ENCODE measurements at regions not wholly inside any gene's neighbourhood (a gene's known extent, or its start where the extent isn't known, plus 50 kb on each side); places are given as distances from the start of the nearest gene placed in this dataset.
A peak's percentile ranks its signal among the peaks of the same experiment; 100 is the strongest.

DNA sequence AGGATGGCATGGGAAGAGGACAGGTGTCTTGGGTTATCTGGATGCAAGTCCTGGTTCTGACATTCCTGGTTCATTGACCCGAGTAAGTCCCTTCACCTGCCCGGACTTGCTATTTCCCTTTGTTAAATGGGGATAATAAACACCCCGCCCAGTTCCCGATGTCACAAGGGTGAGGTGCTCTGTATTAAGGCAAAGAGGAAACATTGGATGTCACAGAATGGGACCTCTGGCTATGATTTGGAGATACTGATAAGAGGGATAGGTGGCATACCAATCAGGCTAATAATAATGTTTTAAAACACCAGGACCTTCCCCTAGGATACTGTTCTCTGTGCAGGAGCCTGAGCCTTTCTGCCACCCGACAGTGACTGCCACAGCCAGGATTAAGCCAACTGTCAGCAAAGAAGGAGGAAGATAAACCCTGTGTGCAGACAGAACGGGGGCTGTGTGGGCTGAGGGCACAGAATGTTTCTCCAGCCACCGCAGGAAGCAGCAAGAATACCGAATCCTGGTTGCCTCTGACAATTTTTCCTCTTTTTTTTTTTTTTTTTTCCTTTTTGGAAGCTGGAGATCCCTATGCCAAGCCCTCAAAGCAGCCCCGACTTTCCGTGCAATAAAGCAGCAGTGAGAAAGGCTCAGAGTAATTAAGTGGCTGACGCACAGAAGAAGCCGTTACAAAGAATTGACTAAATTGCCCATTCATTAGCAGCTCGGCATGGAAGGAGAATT is 336.6 kb downstream of the SMAD2 start:
- DNase-seq, result no peak

DNA sequence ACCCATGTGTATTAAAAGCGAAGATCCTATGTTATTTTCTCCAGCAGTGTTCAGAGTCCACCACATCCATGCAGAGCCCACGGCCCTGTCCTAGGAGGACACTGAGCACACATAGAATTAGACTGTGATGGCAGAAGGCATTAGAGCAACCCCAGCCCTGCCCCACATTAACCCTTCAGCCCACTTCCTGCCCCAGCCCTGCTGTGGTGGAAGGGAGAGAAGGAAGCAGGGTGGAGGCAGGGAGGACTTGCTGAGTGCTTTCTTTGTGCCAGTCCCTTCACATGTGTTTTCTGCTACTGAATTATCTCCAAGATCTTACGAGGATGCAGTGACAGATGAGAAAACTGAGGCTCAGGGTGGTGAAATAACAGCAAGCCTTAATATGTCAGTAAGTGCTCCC is 339.0 kb downstream of the SMAD2 start:
- no peak for DNase-seq

DNA sequence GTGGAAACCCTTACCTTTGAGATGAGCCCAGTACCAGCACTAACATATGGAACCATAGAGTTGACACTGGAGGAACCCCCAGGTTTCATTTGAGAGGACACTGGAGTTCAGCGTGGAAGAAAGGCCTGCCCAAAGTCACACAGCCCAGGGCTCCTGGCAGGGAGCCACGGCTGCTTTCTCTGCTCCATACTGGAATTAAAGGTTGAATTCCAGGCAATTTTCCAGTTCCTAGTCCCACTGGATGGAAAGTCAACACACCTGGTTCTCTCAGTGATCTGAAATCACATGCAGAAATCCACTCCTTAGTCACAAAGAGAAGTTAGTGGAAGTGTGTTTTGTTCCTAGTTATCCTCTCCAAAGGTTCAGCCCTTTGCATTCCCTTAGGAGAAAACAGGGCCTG is 336.1 kb upstream of the SKOR2 start:
- DNase-seq, result no peak

DNA sequence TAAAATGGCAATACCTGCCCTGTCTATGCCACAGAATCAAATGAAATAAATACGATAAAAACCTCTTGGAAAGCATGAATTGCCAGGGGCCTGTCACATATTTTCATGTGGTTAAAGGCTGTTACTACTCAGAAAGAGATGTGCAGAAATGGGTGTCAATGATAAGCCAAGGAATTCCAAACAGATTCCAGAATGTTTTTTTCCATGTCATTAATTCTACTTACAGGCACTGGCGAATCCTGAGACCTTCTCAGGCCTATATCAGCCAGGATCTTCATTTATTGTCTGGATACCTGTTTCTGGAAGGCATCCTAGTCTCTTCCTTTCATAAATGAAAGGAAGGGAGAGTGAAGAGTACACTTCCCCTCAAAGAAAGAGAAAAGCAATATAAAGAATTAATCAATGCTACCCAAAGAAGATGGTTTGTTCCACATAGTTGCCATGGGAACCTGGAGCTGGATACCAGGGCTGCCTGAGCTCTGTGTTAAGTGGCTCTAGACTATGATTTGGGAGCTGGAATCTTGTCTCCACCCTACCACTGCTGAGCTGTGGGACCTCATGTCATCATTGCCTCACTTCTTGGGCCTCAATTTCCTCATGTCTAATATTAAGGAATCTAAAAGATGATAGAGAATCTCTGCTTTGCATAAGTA is 335.1 kb upstream of the SKOR2 start:
- no peak for DNase-seq

- DNase-seq, result no peak
Observed at GRCh38 chr18:47585914-47586313, 334.5 kb upstream of the SKOR2 start.

GRCh38 chr18:47585136-47585535 is 333.7 kb upstream of the SKOR2 start:
- DNase-seq, result no peak

DNA sequence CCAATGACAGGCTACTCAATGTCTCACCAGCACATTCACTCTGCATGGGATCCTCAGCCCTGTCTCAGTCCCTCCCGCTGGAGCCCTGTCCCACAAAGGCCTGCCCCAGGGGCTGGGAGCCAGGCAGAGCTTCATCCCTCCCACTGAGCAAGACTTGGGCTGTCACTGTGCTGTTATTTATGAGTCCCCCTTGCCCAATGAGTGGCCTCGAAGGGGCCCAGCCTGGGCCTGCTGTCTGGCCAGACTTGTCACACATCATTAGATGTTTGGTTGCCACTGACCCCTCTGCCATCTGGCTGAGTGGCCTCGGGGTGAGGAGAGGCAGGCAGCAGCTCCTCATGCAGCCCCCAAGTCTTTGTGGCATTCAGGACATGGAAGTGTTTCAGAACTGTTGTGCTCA is 330.6 kb upstream of the SKOR2 start:
- DNase-seq, result no peak

- no peak for DNase-seq
Observed at GRCh38 chr18:47577520-47577919, 326.1 kb upstream of the SKOR2 start.

GRCh38 chr18:47574966-47575365 is 323.5 kb upstream of the SKOR2 start:
- DNase-seq, result no peak

DNA sequence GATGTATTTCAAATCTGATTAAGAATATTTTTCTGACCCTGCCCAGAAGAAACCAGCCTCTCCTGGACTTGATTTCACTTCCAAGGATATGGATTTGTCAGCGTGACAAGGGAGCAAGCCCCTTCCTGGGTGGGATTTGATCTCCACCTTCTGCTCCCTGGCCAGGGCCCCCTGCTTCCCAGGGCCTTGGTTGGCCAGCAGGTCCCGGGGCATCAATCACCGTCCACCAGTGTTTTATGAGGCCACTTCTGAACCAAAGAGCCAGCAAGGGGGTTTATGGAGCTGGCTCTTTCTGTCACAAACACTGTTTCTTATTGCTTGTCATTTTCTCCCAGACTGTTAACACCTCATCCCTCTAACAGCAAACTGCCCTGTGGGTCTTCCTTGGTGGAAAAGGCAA is 320.5 kb upstream of the SKOR2 start:
- no peak for DNase-seq

DNA sequence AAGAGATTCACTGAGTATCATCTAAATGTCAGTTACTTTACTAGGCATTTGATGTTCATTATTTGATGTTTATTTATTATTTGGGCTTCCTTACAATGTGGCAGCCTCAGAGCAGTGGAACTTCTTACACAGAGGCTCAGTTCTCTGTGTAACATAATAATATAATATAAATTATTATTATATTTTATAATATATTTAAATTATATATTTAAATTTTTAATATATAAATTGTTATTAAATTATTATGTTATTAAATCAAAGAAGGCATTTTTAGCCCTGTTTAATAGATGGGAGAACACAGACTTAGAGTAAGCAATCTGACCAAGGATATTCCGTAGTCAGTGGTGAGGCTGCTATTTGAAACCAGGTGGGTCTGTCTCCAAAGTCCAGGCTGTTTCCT is 315.3 kb upstream of the SKOR2 start:
- DNase-seq, result no peak

GRCh38 chr18:47560723-47561715 is 309.6 kb upstream of the SKOR2 start:
- DNase-seq, result peak; percentile 42

DNA sequence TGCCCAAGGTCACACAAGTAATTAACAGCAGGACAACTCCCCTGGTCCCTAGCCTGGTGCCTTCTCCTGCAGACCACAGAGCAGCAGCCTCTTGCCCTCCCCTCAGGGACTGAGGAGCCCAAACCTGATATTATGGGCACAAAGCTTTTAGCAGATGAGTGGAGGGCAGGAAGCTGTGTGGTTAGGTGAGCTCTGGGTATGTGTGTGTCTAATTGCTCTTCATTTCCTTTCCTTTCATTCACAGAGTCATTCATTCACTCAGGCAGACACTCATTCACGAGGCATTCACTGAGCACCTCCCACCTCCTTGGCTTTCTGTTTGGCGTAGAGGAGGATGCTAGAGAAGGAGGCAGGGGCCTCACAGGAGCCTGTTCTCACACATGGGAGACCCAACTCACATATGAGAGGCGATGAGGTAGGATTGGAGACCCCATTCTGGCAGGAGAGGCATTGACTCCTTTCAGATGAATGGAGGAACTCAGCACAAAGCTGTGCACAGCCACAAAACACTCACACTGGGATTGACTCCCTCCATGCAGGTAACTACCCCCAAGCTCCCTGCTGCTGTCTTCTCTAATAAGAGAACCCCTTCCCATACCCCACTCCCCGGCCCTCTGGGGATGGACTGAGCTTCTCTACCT is 306.8 kb upstream of the SKOR2 start:
- no peak for DNase-seq

- DNase-seq, result no peak
Observed at GRCh38 chr18:47557160-47557559, 305.7 kb upstream of the SKOR2 start.

GRCh38 chr18:47552783-47553182 is 301.3 kb upstream of the SKOR2 start:
- DNase-seq, result no peak

DNA sequence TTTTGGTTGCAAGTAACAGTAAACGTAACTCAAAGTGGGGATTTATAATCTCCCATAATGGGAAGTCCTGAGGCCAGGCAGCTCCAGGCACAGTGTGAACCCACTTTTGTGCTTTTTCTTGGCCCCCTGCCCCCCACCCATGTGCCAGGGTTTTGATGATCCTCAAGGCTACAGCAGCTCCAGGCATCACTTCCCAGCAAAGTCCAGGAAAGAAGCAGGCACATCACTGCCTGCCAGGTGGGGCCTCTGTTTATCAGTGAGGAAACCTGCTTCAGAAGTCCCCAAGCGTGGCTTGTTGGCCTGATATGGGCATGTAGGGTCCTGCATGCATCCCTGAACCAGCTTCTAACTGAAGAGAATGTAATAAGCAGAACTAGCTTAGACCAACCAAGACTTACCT is 299.2 kb upstream of the SKOR2 start:
- no peak for DNase-seq

DNA sequence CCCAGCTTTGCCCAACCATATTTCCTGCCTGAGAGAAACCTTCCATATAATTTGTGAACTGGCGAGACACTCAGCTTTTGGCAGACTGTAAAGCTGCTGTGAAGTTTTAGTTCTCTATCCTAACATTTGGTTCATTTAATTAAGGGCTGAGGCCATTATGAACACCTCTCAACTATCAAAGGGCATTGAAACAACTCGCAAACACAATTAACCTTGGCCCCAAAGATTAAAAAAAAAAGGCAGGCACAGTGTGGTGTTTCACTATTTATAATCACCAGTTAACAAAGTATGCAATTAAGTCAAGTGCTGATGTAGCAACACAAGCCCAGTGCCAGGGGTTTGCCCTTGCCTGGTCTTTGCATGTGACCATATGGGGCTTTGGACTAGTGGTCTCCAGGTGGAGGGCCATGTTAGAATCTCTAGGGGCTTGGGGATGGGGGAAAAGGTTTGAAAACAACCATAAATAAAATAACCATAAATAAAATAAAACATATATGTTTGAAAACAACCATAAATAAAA is 297.6 kb upstream of the SKOR2 start:
- no peak for DNase-seq

GRCh38 chr18:47547539-47548202 is 296.2 kb upstream of the SKOR2 start:
- DNase-seq, result no peak

DNA sequence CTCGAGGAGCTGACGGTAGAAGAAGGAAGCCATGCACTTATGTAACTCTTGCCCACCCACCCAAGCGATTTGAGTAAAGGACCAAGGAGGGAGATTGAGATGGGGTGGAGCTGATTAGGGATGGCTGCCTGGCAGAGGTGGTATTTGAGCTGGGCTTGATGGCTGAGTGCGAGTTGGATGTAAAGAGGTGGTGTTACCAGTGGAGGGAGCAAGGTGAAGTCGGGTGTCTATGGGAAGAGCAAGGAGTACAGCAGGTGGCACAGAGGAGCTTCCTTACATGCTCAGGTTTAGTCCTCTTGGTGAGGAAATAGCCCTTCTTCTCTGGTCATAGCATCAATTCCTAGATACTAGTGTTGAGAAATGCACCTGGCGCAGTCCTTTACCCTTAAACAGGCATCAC is 294.2 kb upstream of the SKOR2 start:
- DNase-seq, result no peak

DNA sequence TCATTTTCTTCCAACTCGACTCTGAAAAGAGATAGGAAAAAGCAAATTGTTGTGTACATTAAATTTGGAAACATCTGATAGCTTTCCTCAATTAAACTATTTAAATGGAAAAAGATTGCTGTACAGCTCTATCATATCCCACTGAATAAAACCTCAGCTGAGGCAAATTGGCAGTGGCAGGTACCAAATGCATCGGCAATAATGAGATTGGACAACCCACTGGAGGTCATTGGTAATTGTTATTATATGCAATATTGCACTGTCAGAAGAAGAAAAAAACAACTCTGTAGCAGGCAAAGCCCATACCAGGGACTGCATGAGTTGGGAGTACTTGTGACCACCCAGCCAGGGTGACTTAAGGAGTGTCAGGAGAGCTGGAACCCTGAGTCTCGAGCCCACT is 291.6 kb upstream of the SKOR2 start:
- DNase-seq, result no peak

DNA sequence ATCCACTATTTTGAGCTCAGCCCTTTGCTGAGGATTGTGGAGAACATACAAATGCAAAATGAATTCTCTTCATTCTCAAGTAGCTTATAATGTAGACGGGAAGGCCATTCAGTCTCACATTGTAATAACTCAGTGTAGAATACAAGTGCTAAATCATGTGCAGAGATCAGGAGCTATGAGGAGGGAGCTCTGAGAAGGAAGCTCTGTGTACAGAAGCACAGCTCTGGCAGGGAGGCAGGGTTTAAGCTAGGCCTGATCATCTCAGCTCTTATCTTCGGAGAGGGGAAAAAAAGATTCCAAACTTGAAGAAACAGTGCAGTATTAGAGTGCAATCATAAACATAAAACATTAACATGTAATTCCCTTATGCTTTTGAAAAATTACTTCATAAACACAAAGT is 291.1 kb upstream of the SKOR2 start:
- no peak for DNase-seq

- DNase-seq, result no peak
Observed at GRCh38 chr18:47531717-47532116, 280.3 kb upstream of the SKOR2 start.
